Urinary bladder (tissue), 3 donors: ENCODE measurements at regions not wholly inside any gene's neighbourhood (a gene's known extent, or its start where the extent isn't known, plus 50 kb on each side); places are given as distances from the start of the nearest gene placed in this dataset.
"Not testable (repeated sequence)": the region's sequence is repeated elsewhere in the genome, so short reads cannot be mapped to it uniquely, and the experiment has no call there.

Experiments
- DNase-seq: peaks from one replicate; pipeline ENCODE4 v3.0.0-alpha.2; 2015; ENCODE audit errors: extremely low spot score
- H3K27ac ChIP-seq: one replicate; pipeline ENCODE4 v1.5.1; 2013; ENCODE audit warnings: low read depth, mild to moderate bottlenecking, moderate library complexity
- H3K36me3 ChIP-seq: one replicate; pipeline ENCODE4 v1.6.1; 2013; ENCODE audit warnings: mild to moderate bottlenecking, moderate library complexity; ENCODE audit not compliant: insufficient read depth
- H3K4me1 ChIP-seq: one replicate; pipeline ENCODE4 v1.6.1; 2013; ENCODE audit warnings: mild to moderate bottlenecking, moderate library complexity; ENCODE audit not compliant: insufficient read depth
- H3K4me3 ChIP-seq: one replicate; pipeline ENCODE4 v1.5.1; 2013; ENCODE audit warnings: low read depth, low read length
- WGBS: extraction: QIAGEN DNeasy Blood & Tissue Kit; methylation state at CpG from one replicate; pipeline ENCODE4 v1.1.7; 2013; 5-methylcytosine and 5-hydroxymethylcytosine counted together
- donor health status: healthy with polysubstance abuse.
- donor health status: healthy.

DNA sequence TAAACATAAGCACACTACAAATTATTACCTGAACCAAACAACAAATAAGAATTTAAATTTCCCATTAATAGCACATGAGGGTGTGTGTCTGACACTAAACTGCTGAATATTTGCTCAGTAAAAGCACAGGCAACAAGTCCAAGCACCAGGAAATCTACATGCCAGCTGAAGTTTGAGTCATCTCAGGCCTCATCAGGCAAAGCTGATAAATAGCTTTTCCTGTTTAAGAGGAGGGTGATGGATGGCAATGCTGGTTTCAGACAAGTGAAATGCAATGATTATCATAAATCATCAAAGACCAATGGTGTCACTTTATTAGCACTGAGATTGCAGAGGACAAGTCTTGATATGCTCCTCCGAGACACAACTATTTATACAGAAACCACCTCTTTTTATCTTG is 1668.0 kb upstream of the C9orf72 start:
- H3K4me1 ChIP-seq, result no peaks in the 10 kb centered on the region
- no peak for DNase-seq
- 85% methylated on average over 1 of the region's 1 CpG for WGBS

DNA sequence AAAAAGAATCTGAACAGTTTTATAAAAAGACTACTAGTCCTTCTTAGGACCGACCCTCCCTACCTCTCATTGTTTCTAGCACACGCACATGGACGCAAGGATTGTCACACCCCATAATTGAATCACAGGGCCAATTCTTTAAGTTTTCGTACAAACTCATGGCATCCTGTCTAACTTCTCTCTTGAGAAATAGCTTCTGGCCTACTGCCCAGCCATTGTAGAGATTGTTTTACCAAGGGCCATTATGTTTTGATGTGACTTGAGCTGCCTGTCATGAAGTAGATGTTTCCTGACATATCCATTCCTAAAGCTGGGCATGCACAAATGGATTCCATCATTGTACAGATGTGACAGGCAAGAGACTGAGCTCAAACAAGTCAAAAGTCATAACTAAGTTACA is 1672.1 kb upstream of the C9orf72 start:
- no peaks in the 10 kb centered on the region for H3K36me3 ChIP-seq
- no peaks in the 10 kb centered on the region for H3K4me1 ChIP-seq
- H3K4me3 ChIP-seq, result no peak overlapping the region
- no peak for DNase-seq
- H3K27ac ChIP-seq, result no peak overlapping the region
- WGBS, result 81% methylated on average over 4 of the region's 4 CpGs

More for the DNA sequence above, 1668.0 kb upstream of the C9orf72 start:
- H3K4me3 ChIP-seq, result no peak overlapping the region
- no peaks in the 10 kb centered on the region for H3K36me3 ChIP-seq
- no peak overlapping the region for H3K27ac ChIP-seq

DNA sequence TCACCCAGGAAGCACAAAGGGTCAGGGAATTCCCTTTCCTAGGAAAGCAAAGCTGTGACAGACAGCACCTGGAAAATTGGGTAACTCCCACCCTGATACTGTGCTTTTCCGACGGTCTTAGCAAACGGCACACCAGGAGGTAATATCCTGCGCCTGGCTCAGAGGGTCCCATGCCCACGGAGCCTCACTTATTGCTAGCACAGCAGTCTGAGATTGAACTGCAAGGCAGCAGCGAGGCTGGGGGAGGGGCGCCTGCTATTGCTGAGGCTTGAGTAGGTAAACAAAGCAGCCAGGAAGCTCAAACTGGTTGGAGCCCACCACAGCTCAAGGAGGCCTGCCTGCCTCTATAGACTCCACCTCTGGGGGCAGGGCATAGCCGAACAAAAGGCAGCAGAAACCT is 1697.1 kb upstream of the C9orf72 start:
- not testable (repeated sequence) for H3K36me3 ChIP-seq, H3K27ac ChIP-seq, DNase-seq, H3K4me1 ChIP-seq, H3K4me3 ChIP-seq
- WGBS, result 89% methylated on average over 8 of the region's 8 CpGs

DNA sequence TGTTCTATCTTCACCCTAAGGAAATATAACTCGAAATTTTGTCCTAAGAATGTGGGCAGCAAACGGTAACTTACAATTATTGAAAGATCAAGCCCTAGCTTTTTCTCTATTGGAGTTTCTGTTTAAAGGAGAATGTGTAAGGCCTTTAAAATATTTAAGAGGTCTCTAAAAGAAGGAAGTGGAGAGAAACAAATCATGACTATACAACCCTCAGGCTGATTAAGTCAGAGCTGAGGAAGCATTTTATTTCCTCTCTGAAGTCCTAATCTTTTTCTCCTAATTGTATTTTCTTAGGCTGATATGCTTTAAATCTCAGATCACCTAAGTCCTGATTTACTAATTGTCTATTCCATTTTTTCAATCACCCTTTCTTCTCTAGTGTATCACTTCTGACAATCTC is 1708.8 kb upstream of the C9orf72 start:
- H3K4me1 ChIP-seq, result no peaks in the 10 kb centered on the region
- 79% methylated on average over 2 of the region's 2 CpGs for WGBS
- no peak overlapping the region for H3K4me3 ChIP-seq
- no peak overlapping the region for H3K27ac ChIP-seq
- H3K36me3 ChIP-seq, result no peaks in the 10 kb centered on the region
- no peak for DNase-seq

DNA sequence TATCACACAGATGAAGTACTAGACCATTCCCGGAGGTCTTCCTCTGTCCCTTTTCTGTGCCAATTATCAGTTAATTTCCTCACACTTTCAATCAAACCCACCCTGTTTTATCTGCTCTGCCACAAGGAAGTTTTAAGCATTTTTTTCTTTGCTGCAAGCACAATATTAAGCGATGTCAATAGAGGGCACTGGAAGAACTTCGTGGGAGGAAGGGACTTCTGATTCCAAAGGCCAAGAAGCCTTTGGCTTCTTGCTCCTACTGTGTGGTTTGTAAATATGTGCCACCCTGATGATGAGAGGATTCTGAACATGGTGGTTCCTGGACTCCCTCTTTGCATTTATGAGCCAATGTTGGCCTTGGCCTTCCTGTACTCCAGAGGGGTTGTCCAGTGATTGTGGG is 1712.5 kb upstream of the C9orf72 start:
- WGBS, result 45% methylated on average over 3 of the region's 3 CpGs
- H3K36me3 ChIP-seq, result no peaks in the 10 kb centered on the region
- H3K4me3 ChIP-seq, result no peak overlapping the region
- no peak overlapping the region for H3K27ac ChIP-seq
- no peak for DNase-seq
- H3K4me1 ChIP-seq, result no peaks in the 10 kb centered on the region

DNA sequence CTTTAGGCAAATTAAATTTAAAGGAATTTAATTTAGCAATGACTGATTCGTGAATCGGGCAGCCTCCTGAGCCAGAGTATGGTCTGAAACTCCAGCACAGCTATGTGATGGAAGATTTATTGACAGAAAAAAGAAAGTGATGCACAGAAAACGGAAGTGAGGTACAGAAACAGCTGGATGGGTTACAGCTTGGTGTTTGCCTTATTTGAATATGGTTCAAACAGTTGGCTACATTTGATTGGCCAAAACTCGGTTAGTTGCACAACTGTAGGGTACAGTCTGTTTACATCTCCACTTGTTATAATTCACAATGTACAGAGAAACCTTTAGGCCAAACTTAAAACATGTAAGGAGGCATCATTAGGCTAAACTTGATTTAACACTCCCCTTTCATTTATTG is 1716.1 kb upstream of the C9orf72 start:
- WGBS, result 66% methylated on average over 4 of the region's 4 CpGs
- Histone ChIP-seq H3K4me3 (no peak overlapping the region), H3K27ac (no peak overlapping the region), H3K4me1 (no peaks in the 10 kb centered on the region), H3K36me3 (no peaks in the 10 kb centered on the region)
- DNase-seq, result no peak

DNA sequence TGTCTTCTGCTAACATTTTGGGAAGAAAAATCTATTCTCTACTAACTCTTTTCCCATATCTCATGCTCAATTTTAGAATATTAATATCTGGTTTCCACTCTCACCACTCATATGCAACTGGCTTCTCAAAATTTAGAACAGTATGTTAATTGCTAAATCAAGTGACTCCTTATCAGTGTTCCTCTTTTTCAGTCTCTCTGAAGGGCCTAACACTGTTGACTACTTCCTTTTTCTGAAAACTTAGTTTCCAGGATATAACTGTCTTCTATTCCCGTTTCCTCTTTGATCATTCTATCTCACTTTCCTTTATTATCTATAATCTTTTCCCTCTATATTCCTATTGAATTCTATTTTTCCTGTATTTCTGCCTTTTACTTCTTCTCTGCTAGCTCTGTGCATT is 1717.2 kb upstream of the C9orf72 start:
- no peak overlapping the region for H3K27ac ChIP-seq
- no peak overlapping the region for H3K4me3 ChIP-seq
- H3K4me1 ChIP-seq, result no peaks in the 10 kb centered on the region
- no peaks in the 10 kb centered on the region for H3K36me3 ChIP-seq
- DNase-seq, result no peak
- WGBS, result 85% methylated on average over 1 of the region's 1 CpG

DNA sequence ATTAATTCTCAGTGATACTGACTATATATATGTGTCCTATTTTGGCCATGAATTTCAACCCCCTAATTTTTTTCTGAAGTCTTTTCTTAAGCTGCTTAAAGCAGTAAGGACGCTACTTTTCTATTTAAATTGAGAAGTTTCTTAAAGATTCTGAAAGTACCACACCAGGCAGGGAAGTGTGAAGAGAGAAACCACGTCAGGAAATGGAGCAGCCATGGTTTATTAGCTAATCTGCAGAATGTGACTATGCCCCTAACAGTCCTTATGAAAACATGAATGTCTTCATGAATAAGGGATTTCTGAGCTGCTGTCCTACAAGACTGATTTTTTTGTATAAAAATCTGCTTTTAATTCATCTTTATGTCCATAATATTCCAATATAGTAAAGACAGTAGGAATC is 1724.3 kb upstream of the C9orf72 start:
- H3K36me3 ChIP-seq, result no peaks in the 10 kb centered on the region
- 61% methylated on average over 2 of the region's 2 CpGs for WGBS
- no peak overlapping the region for H3K27ac ChIP-seq
- no peak overlapping the region for H3K4me3 ChIP-seq
- DNase-seq, result no peak
- H3K4me1 ChIP-seq, result no peaks in the 10 kb centered on the region

DNA sequence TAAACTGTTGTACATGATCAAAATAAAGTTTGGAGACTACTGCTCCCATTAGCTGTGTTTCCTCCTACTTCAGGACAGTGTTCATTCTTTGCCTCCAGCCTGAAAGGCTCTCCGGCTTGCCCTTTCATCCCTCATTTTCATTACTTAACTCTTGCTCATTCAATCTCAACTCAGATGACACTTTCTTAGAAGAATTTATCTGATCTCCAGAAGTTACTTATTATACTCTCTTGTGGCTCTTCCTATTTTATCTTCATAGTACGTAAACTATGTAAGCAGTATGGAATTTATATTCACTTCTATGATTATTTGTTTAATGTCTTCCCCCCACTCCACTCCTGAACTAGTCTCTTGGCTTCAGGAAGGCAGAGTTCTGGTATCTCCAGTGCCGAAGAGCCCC is 1737.9 kb upstream of the C9orf72 start:
- H3K4me1 ChIP-seq, result no peaks in the 10 kb centered on the region
- no peaks in the 10 kb centered on the region for H3K36me3 ChIP-seq
- no peak for DNase-seq
- WGBS, result 58% methylated on average over 3 of the region's 3 CpGs
- no peak overlapping the region for H3K4me3 ChIP-seq
- H3K27ac ChIP-seq, result no peak overlapping the region

DNA sequence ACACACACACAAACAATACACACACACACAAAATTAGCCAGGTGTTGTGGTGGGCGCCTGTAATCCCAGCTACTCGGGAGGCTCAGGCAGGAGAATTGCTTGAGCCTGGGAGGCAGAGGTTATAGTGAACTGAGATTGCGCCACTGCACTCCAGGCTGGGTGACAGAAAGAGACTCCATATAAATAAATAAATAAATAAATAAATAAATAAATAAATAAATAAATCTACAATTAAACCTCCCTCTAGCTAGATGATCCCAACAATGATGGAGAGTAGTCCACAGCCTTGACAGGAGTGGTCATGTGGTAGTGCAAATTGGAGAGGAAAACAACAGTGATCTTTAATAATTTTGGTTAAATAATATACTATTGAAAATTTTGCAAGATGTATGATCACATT is 1739.0 kb upstream of the C9orf72 start:
- DNase-seq, result no peak
- H3K4me3 ChIP-seq, result no peak overlapping the region
- no peaks in the 10 kb centered on the region for H3K36me3 ChIP-seq
- WGBS, result 97% methylated on average over 3 of the region's 3 CpGs
- no peak overlapping the region for H3K27ac ChIP-seq
- H3K4me1 ChIP-seq, result no peaks in the 10 kb centered on the region

DNA sequence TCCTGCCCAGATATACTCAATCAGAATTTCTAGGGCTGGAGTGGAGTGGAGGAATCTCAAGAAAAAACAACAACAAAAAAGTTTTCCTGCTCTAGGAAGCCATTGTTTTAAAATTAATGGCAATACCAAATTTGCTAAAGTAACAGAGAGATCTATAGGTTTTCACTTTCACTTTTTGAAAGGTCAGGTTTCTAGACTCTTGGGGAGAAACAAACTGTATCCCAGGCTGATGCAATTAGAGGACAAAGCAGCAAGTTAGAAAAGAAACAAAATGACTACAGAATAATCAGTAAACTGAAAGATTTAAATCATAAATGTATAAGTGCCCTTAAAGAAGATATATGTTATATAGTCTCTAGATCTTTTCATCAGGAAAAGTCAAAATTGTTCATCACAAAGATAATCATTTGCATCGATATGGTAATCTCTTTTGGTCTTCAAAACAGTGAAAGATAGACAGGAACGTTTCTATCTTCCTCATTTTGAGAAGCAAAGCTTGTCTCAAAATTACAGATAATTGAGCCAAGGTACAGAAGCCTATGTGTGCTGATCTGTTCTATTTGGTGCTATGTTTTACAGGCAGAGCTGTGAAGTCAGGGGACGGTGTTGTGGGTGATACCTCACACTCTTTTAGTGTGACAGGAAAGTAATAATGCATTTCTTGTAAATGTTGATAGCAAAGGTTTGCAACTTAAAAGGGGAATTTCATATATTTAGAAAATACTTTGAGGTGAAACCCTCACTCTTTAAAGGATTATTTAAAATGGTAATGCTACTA is 1746.6 kb upstream of the C9orf72 start:
- no peak for DNase-seq
- WGBS, result 72% methylated on average over 3 of the region's 3 CpGs
- Histone ChIP-seq H3K27ac (no peak overlapping the region), H3K4me3 (no peak overlapping the region), H3K4me1 (no peaks in the 10 kb centered on the region), H3K36me3 (no peaks in the 10 kb centered on the region)

DNA sequence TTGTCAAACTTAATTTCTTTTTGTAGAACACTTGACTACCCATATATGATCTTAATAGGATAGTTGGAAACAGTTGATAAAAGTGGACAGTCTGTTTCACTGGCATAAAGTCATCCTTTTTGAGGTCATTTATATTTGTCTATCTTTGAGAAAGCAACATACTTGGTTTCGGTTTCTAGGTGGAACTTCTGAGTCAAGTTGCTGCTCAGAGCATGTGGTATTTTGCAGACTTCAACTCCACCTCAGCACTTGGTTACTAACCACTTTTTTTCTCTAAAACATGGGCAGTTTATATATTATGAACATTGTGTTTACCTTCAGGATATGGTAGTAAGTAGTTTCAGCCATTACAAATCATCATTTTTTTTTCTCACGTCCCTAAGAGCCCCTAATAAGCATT is 1749.0 kb upstream of the C9orf72 start:
- WGBS, result 85% methylated on average over 2 of the region's 2 CpGs
- H3K36me3 ChIP-seq, result no peaks in the 10 kb centered on the region
- H3K4me1 ChIP-seq, result no peaks in the 10 kb centered on the region
- no peak for DNase-seq
- no peak overlapping the region for H3K27ac ChIP-seq
- no peak overlapping the region for H3K4me3 ChIP-seq

DNA sequence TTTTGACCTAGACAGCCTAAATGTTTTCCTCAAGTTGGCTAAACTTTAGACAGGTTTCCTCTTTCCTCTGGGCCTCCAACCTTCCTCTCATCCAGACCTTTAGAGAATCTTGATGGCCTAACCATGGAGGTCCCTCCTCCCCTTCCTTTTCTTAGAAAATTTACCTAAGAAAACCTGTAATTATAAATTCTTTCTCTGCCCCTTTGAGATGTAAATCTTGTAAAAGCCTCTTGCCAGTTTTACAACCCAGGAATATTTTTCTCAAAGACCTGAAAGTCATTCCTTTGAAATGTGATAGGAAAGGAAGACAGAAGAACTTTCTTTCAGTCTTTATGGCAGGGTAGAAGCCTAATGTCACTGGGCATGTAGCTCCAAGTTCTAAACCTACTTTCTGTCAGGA is 1752.6 kb upstream of the C9orf72 start:
- H3K27ac ChIP-seq, result no peak overlapping the region
- no peaks in the 10 kb centered on the region for H3K4me1 ChIP-seq
- DNase-seq, result no peak
- no peaks in the 10 kb centered on the region for H3K36me3 ChIP-seq
- H3K4me3 ChIP-seq, result no peak overlapping the region

DNA sequence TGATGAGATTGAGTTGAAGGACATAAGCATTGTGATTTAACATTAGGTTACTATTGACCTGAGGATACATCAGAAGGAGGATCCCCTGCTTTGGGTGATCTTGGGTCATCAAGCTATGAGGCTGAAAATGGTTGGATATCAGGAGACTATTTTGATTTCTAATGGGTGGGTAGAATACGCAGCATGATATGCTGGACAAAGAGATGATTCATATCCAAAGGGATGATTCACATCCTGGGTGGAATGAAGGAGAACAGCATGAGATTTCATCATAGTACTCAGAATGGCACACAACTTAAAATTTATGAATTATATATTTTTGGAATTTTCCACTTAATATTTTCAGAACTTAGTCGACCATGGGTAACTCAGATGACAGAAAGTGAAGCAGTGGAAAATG is 1759.5 kb upstream of the C9orf72 start:
- Histone ChIP-seq H3K4me1 (no peaks in the 10 kb centered on the region), H3K4me3 (no peak overlapping the region)
- 77% methylated on average over 2 of the region's 2 CpGs for WGBS

DNA sequence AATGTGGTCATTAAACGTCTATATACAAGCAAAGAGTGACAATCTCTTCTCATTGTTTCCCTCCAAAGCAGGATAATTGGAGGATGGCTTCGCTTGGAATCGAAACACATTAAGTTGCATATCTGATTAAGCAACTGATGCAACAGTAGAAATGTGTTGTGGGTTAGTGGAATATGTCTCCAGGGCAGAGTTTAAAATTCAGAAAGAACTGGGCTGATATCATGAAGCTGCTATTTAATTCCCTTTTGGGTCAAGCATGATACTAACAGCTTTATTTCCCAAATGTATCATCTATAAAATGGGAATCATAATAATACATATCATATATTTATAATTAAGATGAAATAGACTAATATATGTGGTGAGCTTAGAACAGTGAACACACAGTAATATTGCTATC is 1763.0 kb upstream of the C9orf72 start:
- no peaks in the 10 kb centered on the region for H3K36me3 ChIP-seq
- 92% methylated on average over 3 of the region's 3 CpGs for WGBS

More for the DNA sequence above, 1759.5 kb upstream of the C9orf72 start:
- no peak for DNase-seq
- no peaks in the 10 kb centered on the region for H3K36me3 ChIP-seq
- H3K27ac ChIP-seq, result no peak overlapping the region

More for the DNA sequence above, 1763.0 kb upstream of the C9orf72 start:
- no peak for DNase-seq
- no peak overlapping the region for H3K27ac ChIP-seq
- H3K4me3 ChIP-seq, result no peak overlapping the region
- H3K4me1 ChIP-seq, result no peaks in the 10 kb centered on the region
